GM21360 (cell line): ENCODE measurements at regions not wholly inside any gene's neighbourhood (a gene's known extent, or its start where the extent isn't known, plus 50 kb on each side); places are given as distances from the start of the nearest gene placed in this dataset.
"Not testable (repeated sequence)": the region's sequence is repeated elsewhere in the genome, so short reads cannot be mapped to it uniquely, and the experiment has no call there.

Source experiments
- ATAC-seq: cut with Tn5 transposase; IDR thresholded peaks from one replicate; pipeline ENCODE4 v1.9.1; 2021; ENCODE audit warnings: mild to moderate bottlenecking, moderate library complexity; ENCODE audit not compliant: unreplicated experiment

DNA sequence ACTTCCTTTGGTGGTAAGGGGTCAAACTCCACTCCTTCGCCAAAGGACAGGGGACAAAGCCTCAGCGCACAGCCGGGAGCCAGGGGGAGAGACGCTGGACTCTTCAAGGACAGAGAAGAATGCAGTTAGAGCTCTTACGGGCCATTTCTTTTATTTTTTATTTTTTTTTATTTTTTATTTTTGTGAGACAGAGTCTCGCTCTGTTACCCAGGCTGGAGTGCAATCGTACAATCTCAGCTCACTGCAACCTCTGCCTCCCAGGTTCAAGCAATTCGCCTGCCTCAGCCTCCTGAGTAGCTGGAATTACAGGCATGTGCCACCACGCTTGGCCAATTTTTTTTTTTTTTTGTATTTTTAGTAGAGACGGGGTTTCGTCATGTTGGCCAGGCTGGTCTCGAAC is 93.2 kb upstream of the RPH3AL start, which contains the start of gene RFLNB:
TSS of gene RFLNB (minus strand) at position 101 of the 400 bp plus-strand sequence.
- not testable (repeated sequence) for ATAC-seq

DNA sequence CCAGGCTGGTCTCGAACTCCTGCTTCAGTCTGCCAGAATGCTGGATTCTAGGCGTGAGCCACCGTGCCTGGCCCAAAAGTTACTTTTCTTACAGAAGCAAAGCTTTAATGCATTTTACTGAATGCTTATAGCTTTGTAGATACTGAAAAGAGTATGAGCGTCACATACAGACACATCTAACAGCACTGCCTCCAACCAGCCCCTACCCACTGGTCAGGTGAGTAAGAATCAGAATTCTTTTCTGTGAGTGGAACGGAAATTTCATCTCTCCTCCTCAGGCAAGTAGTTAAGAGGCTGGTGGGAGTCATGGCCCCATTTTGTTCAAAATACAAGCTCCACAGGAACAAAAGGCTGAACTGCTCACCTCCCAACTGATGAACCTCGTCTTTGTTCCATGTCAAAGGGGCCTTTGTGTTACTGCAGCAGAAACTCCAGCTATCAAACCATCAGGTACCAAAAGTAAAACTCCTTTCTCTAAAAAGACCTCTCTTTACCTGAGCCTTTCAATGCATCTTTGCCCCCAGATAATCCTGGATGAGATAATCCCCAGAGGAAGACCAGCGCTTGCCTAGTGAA is 92.4 kb upstream of the RPH3AL start:
- ATAC-seq: no peak

- ATAC-seq: no peak
Observed at GRCh38 chr17:443109-443508, 90.5 kb upstream of the RPH3AL start.

DNA sequence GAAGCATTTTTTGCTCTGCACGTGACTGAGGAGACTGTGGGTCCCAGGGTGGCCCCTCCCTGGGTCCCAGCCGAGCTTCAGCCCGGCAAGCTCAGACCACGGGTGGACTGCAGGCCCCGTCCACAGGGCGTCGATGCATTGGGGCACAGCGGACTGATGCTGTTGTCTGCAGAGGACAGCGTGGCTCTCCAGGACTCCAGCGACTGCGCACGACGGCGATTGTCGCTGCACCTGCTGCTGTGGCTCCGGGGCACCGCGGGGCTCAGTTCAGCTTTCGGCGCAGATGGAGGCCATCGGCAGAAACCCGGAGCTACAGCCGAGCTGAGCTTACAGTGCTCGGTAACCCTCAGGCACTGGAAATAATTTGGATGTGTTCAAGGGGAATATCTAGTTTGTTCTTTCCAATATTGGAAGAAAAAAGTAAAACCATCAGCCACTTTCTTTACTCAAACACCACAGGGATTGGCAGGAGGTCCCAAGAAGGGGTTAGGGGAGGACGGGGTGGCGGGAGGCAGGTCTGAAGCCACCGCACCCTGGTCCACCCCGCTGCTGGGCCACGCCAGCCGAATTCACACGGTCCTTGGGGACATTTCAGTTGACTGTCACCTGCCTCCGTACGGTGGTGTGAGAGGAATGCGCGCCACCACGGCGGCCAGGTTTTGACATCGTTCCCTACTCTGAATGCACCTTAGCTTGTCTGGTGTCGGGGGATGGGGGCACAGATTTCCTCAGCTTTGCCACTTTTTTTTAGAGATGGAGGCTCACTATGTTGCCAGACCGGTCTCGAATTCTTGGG is 88.7 kb upstream of the RPH3AL start:
- ATAC-seq: no peak

DNA sequence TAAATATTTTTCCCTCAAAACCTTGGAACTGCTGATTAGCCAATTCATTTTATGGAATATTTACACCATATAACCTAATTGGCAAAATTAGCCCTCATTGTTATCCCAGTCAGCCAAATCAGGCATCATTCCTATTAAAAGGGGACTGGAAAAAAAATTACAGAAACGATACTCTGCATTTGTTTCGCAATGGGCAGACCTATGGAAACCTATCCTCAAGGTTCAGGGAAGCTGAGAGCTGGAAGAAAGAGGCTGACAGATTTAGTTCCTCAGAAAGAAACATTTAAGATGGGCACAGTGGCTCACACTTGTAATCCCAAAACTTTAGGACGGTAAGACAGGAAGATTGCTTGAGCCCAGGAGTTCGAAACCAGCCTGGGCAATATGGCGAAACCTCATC is 85.6 kb upstream of the RPH3AL start:
- ATAC-seq: no peak

DNA sequence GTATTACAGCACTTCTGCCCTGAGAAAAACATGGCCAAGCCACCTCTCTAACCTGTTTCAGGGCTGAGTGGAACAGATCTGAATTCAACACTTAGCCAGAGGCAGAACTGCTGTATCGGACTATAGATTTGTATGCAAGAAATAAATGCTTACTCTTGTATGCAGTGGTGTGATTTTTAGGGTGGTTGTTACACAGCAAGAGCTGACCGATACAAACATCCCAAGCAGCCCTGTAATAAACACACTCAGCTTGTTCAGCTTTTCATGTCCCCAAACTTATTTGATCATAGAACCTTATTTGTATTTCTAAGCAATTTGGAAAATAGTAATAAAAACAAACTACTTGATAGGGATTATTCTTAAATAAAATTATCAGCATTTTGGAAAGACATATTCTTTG is 84.9 kb upstream of the RPH3AL start:
- ATAC-seq: no peak

DNA sequence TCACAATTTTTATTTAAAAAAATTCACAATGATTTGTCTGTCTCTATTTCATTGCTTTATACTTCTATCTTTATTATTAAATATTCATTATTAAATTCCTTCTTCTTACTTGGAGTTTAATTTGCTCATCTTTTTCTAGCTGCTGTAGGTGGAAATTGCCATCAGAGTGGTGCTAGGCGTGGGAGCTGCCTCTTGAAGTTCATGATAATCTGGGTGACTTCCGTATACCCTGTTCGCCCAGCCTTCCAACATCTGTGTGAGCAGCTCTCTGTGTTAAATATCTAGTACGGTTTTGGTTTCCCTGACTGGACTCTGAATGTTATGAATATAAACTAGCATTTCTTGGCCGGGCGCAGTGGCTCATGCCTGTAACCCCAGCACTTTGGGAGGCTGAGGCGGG is 84.0 kb upstream of the RPH3AL start:
- ATAC-seq: no peak

DNA sequence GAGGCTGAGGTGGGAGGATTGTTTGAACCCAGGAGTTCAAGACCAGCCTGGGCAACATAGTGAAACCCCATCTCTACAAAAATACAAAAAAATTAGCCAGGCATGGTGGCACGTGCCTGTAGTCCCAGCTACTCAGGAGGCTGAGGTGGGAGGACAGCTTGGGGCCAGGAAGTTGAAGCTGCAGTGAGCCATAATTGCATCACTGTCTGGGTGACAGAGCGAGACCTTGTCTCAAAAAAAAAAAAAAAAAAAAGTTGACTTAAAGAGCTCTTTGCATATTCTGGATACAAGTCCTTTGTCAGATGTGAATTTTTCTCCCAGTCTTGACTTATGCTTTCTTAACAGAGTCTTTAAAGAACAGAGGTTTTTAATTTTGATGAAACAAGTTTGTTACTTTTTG is 79.9 kb upstream of the RPH3AL start:
- ATAC-seq: not testable (repeated sequence)

GRCh38 chr17:431494-431893 is 78.9 kb upstream of the RPH3AL start:
- ATAC-seq: no peak

- ATAC-seq: no peak
Observed at GRCh38 chr17:429589-429988, 77.0 kb upstream of the RPH3AL start.

DNA sequence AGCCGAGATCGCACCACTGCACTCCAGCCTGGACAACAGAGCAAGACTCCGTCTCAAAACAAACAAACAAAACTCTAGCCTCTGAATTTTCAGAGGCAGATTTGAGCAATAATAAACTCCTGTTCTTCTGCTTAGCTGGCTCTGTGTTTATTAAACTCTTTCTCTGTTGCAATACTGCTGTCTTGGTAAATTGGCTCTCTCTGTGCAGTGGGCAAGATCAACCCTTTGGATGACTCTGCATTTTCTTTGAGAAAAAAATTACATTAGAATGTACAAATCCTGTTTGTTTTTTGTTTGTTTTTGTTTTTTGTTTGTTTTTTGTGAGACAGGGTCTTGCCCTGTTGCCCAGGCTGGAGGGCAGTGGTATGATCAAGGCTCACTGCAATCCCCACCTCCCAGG is 75.8 kb upstream of the RPH3AL start:
- no peak for ATAC-seq

DNA sequence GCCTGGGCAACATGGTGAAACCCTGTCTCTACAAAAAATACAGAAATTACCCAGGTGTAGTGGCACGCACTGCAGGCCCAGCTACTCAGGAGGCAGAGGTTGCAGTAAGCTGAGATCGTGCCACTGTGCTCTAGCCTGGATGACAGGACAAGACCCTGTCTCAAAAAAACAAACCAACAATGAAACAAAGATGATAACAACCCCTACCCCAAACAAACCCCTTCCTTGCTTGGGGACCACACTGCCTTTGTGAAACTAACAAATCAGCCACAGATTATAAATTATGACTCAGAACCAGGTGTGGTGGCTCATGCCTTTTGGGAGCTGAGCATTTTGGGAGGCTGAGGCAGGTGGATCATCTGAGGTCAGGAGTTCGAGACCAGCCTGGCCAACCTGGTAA is 75.3 kb upstream of the RPH3AL start:
- no peak for ATAC-seq

DNA sequence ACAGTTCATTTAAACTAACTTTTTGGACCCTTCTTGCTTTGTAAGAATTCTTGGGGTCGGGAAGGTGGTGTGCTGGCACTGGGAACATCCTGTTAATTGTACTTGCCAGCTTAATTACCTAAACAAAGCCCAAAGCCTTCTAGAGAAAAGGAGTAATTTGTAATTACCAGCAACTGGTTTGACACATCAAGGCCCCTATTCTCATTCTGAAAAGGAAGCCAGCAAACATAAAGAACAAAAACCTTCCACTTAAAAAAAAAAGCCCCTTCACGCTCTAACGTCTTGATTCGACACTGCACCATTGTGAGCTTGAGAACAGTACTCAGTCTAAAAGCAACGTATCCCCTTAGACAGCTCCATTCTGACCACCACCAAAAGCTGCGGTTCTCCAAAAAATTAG is 74.7 kb upstream of the RPH3AL start:
- no peak for ATAC-seq

DNA sequence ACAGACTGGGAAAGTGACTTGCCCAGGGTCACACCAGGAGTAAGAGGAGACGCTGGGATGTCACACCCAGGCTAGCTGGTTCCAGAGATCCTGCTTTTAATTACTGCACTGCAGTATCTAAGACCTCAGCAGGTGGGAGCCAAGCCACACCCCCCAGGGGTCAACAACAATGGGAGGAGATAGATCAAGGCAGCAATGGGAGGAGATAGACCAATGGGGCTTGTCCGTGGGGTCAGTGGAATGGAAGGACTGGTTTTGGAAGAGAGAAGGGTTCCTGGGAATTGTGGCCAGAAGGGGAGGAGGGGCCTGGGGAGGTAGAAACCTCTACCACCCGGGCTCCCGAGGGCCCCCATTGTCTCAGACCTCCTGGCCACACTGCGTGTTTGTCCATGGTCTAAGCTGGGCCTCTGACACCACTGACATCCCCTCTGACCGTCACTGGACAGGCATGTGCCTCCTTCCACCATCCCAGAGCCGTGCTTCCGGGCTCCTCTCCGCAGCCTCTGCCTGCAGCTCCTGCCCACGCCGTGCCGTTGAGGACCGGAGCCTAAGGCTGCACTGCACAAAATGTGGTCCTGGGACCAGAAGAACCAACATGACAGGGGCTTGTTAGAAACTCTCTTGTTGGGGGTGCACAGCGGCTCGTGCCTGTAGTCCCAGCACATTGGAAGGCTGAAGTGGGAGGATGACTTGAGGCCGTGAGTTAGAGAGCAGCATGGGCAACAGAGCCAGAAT is 69.8 kb upstream of the RPH3AL start:
- ATAC-seq: no peak

DNA sequence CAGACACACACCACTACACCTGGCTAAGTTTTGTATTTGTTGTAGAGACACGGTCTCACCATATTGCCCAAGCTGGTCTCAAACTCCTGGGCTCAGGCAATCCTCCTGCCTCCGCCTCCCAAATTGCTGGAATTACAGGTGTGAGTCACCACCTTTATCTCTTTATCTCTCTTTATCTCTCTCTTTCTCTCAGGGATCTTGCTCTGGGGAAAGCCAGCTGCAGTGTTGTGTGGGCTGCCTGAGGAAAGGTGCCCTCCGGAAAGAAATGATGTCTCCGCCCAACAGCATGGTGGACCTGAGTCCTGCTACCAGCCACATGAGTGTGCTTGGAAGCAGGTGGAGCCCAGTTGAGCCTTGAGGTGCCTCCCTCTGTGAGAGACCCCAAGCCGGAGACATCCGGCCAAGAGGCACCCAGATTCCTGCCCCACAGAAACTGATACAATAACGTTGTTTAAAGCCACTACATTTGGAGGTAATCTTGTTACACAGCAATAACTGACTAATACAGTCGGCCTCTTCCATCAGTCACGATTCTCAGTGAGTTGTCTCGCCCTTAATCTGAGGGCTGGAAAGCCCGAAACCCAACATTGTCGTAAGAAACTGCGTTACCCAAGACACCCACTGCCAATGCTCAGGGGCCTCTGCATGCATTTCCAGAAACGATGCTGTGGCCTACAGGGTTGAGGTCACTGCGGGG is 68.0 kb upstream of the RPH3AL start:
- no peak for ATAC-seq

DNA sequence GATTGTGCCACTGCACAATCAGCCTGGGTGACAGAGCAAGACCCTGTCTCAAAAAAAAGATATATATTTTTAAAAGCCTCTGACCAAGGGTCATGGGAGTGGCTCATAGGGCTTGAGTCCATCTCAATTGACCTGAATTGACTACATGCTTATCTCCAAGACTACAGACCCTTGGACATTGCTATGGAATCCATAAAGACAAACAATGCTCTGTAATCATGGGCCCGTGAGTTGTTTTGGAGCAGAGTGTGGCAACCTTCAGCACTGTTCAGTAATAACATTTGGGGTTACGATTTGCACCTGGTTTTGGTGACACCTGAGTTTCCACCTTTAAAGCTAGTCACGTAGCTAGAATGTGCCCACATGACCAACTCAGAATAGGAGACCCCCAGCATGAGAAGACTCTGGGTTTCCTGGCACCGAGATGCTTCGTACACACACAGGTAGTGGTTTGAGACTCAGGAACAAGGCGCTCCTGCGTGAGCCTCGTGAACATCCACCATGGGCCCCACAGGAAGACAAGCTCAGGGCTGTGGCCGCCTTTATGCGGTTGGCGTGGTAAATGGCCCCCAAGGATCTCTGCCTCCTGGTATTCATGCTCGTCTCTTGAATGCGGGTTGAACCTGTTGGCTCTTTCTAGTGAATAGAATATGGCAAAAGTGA is 66.6 kb upstream of the RPH3AL start:
- ATAC-seq: no peak

- no peak for ATAC-seq
Observed at GRCh38 chr17:418421-418751, 65.8 kb upstream of the RPH3AL start.

DNA sequence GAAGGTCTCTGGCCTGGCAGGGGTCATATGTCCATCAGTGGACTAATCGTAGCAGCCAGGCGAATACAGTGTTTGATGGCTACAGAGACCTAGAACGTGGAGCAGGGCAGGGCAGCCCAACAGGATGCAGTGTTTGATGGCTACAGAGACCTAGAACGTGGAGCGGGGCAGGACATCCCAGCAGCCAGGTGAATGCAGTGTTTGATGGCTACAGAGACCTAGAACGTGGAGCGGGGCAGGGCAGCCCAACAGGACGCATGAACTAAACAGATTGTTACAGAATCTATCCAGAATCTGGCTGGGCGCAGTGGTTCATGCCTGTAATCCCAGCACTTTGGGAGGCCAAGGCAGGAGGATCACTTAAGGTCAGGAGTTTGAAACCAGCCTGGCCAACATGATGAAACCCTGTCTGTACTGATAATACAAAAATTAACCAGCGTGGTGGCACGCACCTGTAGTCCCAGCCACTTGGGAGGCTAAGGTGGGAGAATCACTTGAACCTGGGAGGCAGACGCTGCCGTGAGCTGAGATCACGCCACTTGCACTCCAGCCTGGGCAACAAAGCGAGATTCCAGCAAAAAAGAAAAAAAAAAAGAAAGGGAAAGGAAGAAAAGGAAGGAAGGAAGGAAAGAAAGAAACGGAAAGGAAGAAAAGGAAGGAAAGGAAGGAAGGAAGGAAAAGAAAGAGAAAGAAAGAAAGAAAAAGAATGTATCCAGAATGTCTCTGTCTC is 65.2 kb upstream of the RPH3AL start:
- no peak for ATAC-seq

DNA sequence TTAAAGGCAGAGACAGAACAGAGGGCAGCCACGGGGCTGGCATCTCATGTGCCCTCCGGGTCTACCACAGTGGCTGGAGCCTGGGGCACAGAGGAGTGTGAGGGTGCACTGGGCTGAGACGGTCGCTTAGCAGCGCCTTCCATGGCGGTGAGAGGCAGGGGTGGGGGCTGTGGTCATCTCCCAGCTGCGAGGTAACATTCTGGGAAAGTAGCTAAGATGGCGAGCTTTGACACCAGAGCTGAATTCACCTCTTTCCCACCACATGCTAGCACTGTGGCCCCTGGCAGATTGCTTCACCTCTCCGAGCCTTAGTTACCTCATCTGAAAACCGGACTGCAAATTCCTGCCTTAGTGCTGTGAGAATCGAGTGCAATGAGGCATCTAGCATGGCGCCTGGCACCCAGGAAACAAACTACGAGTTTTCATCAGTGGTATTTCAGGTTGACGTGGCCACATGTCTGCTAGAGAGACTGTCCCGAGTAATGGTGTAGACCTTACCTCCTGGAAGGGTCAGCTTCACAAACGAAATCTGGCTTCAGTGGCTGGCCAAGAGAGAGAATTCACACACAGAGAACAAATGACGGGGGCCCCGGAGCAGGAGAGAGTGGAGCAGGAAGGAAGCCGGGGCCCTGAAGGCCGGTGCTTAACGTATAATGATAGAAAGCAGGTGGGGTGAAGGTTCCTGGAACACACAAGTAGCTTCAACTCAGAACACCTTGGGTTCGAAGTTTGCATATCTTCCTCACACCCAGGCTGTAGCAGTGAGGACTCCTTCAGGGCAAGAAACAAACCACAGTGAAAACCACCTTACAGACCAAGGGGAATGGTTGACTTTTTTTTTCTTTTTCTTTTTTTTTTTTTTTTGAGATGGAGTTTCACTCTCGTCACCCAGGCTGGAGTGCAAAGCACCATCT is 63.9 kb upstream of the RPH3AL start:
- no peak for ATAC-seq
